ENCODE measurements at regions not wholly inside any gene's neighbourhood (a gene's known extent, or its start where the extent isn't known, plus 50 kb on each side); places are given as distances from the start of the nearest gene placed in this dataset.

- no peak for DNase-seq (ENCODE audit: low read depth, low spot score)
- H3K36me3 ChIP-seq (ENCODE audit: insufficient read depth, low read length), result no peaks in the 10 kb centered on the region
- H3K9ac ChIP-seq (ENCODE audit: insufficient read length), result no peak overlapping the region
- H3K4me3 ChIP-seq, result no peak overlapping the region
- TF ChIP-seq POLR2AphosphoS5 (IDR thresholded peaks at IDR 0.05; ENCODE audit: borderline replicate concordance, low read depth, low read length) (no peak), EZH2 (IDR thresholded peaks at IDR 0.05) (no peak), FOXP2 (optimal IDR thresholded peaks at IDR 0.05; ENCODE audit: control extremely low read depth, extremely low read length, insufficient read depth) (no peak)
- H3K9me3 ChIP-seq (ENCODE audit: low read depth, low read length), result no peaks in the 10 kb centered on the region
- no peak overlapping the region for H3K27ac ChIP-seq
Observed at GRCh38 chr1:81010126-81010525, 790.6 kb upstream of the ADGRL2 start.

- H3K27ac ChIP-seq, result no peak overlapping the region
- no peaks in the 10 kb centered on the region for H3K36me3 ChIP-seq (ENCODE audit: insufficient read depth, low read length)
- TF ChIP-seq FOXP2 (optimal IDR thresholded peaks at IDR 0.05; ENCODE audit: control extremely low read depth, extremely low read length, insufficient read depth) (no peak), POLR2AphosphoS5 (IDR thresholded peaks at IDR 0.05; ENCODE audit: borderline replicate concordance, low read depth, low read length) (no peak), EZH2 (IDR thresholded peaks at IDR 0.05) (no peak)
- no peak overlapping the region for H3K9ac ChIP-seq (ENCODE audit: insufficient read length)
- no peaks in the 10 kb centered on the region for H3K9me3 ChIP-seq (ENCODE audit: low read depth, low read length)
- no peak overlapping the region for H3K4me3 ChIP-seq
- DNase-seq (ENCODE audit: low read depth, low spot score), result no peak
Observed at GRCh38 chr1:81008293-81008692, 792.4 kb upstream of the ADGRL2 start.

GRCh38 chr1:81007024-81007423, 793.7 kb upstream of the ADGRL2 start:
- H3K27ac ChIP-seq, result no peak overlapping the region
- H3K9me3 ChIP-seq (ENCODE audit: low read depth, low read length), result no peaks in the 10 kb centered on the region
- TF ChIP-seq POLR2AphosphoS5 (IDR thresholded peaks at IDR 0.05; ENCODE audit: borderline replicate concordance, low read depth, low read length), result no peak
- no peak for TF ChIP-seq EZH2 (IDR thresholded peaks at IDR 0.05)
- no peak for DNase-seq (ENCODE audit: low read depth, low spot score)
- no peak overlapping the region for H3K4me3 ChIP-seq
- H3K9ac ChIP-seq (ENCODE audit: insufficient read length), result no peak overlapping the region
- no peaks in the 10 kb centered on the region for H3K36me3 ChIP-seq (ENCODE audit: insufficient read depth, low read length)

- no peak for TF ChIP-seq EZH2 (IDR thresholded peaks at IDR 0.05)
- TF ChIP-seq FOXP2 (optimal IDR thresholded peaks at IDR 0.05; ENCODE audit: control extremely low read depth, extremely low read length, insufficient read depth), result no peak
- TF ChIP-seq POLR2AphosphoS5 (IDR thresholded peaks at IDR 0.05; ENCODE audit: borderline replicate concordance, low read depth, low read length), result no peak
- Histone ChIP-seq H3K9me3 (ENCODE audit: low read depth, low read length) (no peaks in the 10 kb centered on the region), H3K4me3 (no peak overlapping the region), H3K36me3 (ENCODE audit: insufficient read depth, low read length) (no peaks in the 10 kb centered on the region), H3K9ac (ENCODE audit: insufficient read length) (no peak overlapping the region), H3K27ac (no peak overlapping the region)
- DNase-seq (ENCODE audit: low read depth, low spot score), result no peak
Observed at GRCh38 chr1:81006502-81006901, 794.2 kb upstream of the ADGRL2 start.

GRCh38 chr1:81004011-81004410, 796.7 kb upstream of the ADGRL2 start:
- Histone ChIP-seq H3K27ac (no peak overlapping the region), H3K4me3 (no peak overlapping the region), H3K9ac (ENCODE audit: insufficient read length) (no peak overlapping the region), H3K9me3 (ENCODE audit: low read depth, low read length) (no peaks in the 10 kb centered on the region), H3K36me3 (ENCODE audit: insufficient read depth, low read length) (no peaks in the 10 kb centered on the region)
- TF ChIP-seq EZH2 (IDR thresholded peaks at IDR 0.05) (no peak), POLR2AphosphoS5 (IDR thresholded peaks at IDR 0.05; ENCODE audit: borderline replicate concordance, low read depth, low read length) (no peak), FOXP2 (optimal IDR thresholded peaks at IDR 0.05; ENCODE audit: control extremely low read depth, extremely low read length, insufficient read depth) (no peak)
- DNase-seq (ENCODE audit: low read depth, low spot score), result no peak

- no peak for TF ChIP-seq EZH2 (IDR thresholded peaks at IDR 0.05)
- no peak for TF ChIP-seq POLR2AphosphoS5 (IDR thresholded peaks at IDR 0.05; ENCODE audit: borderline replicate concordance, low read depth, low read length)
- no peak for TF ChIP-seq FOXP2 (optimal IDR thresholded peaks at IDR 0.05; ENCODE audit: control extremely low read depth, extremely low read length, insufficient read depth)
- no peaks in the 10 kb centered on the region for H3K9me3 ChIP-seq (ENCODE audit: low read depth, low read length)
- no peak for DNase-seq (ENCODE audit: low read depth, low spot score)
- H3K36me3 ChIP-seq (ENCODE audit: insufficient read depth, low read length), result no peaks in the 10 kb centered on the region
- no peak overlapping the region for H3K9ac ChIP-seq (ENCODE audit: insufficient read length)
- no peak overlapping the region for H3K27ac ChIP-seq
- H3K4me3 ChIP-seq, result no peak overlapping the region
Observed at GRCh38 chr1:80994934-80995333, 805.8 kb upstream of the ADGRL2 start.

GRCh38 chr1:80994038-80994437, 806.7 kb upstream of the ADGRL2 start:
- DNase-seq (ENCODE audit: low read depth, low spot score), result no peak
- Histone ChIP-seq H3K36me3 (ENCODE audit: insufficient read depth, low read length) (no peaks in the 10 kb centered on the region), H3K9me3 (ENCODE audit: low read depth, low read length) (no peaks in the 10 kb centered on the region), H3K4me3 (no peak overlapping the region), H3K9ac (ENCODE audit: insufficient read length) (no peak overlapping the region), H3K27ac (no peak overlapping the region)
- no peak for TF ChIP-seq FOXP2 (optimal IDR thresholded peaks at IDR 0.05; ENCODE audit: control extremely low read depth, extremely low read length, insufficient read depth)

- Histone ChIP-seq H3K4me3 (no peak overlapping the region), H3K27ac (no peak overlapping the region), H3K9me3 (ENCODE audit: low read depth, low read length) (no peaks in the 10 kb centered on the region), H3K36me3 (ENCODE audit: insufficient read depth, low read length) (no peaks in the 10 kb centered on the region), H3K9ac (ENCODE audit: insufficient read length) (no peak overlapping the region)
- no peak for TF ChIP-seq EZH2 (IDR thresholded peaks at IDR 0.05)
- no peak for TF ChIP-seq FOXP2 (optimal IDR thresholded peaks at IDR 0.05; ENCODE audit: control extremely low read depth, extremely low read length, insufficient read depth)
- TF ChIP-seq POLR2AphosphoS5 (IDR thresholded peaks at IDR 0.05; ENCODE audit: borderline replicate concordance, low read depth, low read length), result no peak
- DNase-seq (ENCODE audit: low read depth, low spot score), result no peak
Observed at GRCh38 chr1:80993154-80993980, 807.4 kb upstream of the ADGRL2 start.

- Histone ChIP-seq H3K4me3 (peak overlapping the region; percentile 50), H3K9ac (ENCODE audit: insufficient read length) (no peak overlapping the region), H3K27ac (peak overlapping the region; percentile 57), H3K9me3 (ENCODE audit: low read depth, low read length) (no peaks in the 10 kb centered on the region), H3K36me3 (ENCODE audit: insufficient read depth, low read length) (no peaks in the 10 kb centered on the region)
- no peak for DNase-seq (ENCODE audit: low read depth, low spot score)
- TF ChIP-seq FOXP2 (optimal IDR thresholded peaks at IDR 0.05; ENCODE audit: control extremely low read depth, extremely low read length, insufficient read depth) (no peak), EZH2 (IDR thresholded peaks at IDR 0.05) (no peak), POLR2AphosphoS5 (IDR thresholded peaks at IDR 0.05; ENCODE audit: borderline replicate concordance, low read depth, low read length) (no peak)
Observed at GRCh38 chr1:80989455-80989854, 811.3 kb upstream of the ADGRL2 start.

All from SK-N-MC (cell line).